MCF 10A (cell line): ENCODE measurements at regions not wholly inside any gene's neighbourhood (a gene's known extent, or its start where the extent isn't known, plus 50 kb on each side); places are given as distances from the start of the nearest gene placed in this dataset.
"Not testable (repeated sequence)": the region's sequence is repeated elsewhere in the genome, so short reads cannot be mapped to it uniquely, and the experiment has no call there.

Experiments
- BruUV-seq: library from RNA; stranded (reverse); fragments of 400-500 nt; replicated peaks from 2 replicates; lab custom pipeline; 2021; lab: Mats Ljungman, UMichigan
- CTCF ChIA-PET: fragments of 300-600 bp; sonication (Branson Sonifier 250); formaldehyde crosslinking; extraction: SDS; loops from one replicate; lab custom pipeline; 2021; ENCODE audit warnings: antibody characterized with exemption, inconsistent platforms; lab: Yijun Ruan, JAX
- POLR2A ChIA-PET: fragments of 300-600, 350-650 bp; sonication (Branson Sonifier 250); formaldehyde crosslinking; extraction: SDS; loops from one replicate; lab custom pipeline; 2020; ENCODE audit warnings: antibody characterized with exemption, inconsistent platforms; lab: Yijun Ruan, JAX
- DNase-seq: peaks from one replicate; pipeline ENCODE4 v3.0.0-alpha.2; 2018; ENCODE audit not compliant: unreplicated experiment
- H3K27ac Mint-ChIP-seq: one replicate; pipeline ENCODE4 v1.8.0; 2022; ENCODE audit warnings: mild to moderate bottlenecking, low read depth, mixed read lengths; ENCODE audit not compliant: unreplicated experiment
- H3K27me3 Mint-ChIP-seq: one replicate; pipeline ENCODE4 v1.8.0; 2022; ENCODE audit warnings: mixed read lengths; ENCODE audit not compliant: insufficient read depth, unreplicated experiment
- H3K36me3 Mint-ChIP-seq: one replicate; pipeline ENCODE4 v1.8.0; 2022; ENCODE audit warnings: mild to moderate bottlenecking, moderate library complexity, mixed read lengths; ENCODE audit not compliant: insufficient read depth, unreplicated experiment
- H3K4me1 Mint-ChIP-seq: one replicate; pipeline ENCODE4 v1.8.0; 2022; ENCODE audit warnings: mixed read lengths; ENCODE audit not compliant: insufficient read depth, unreplicated experiment
- H3K4me3 Mint-ChIP-seq: one replicate; pipeline ENCODE4 v1.8.0; 2022; ENCODE audit warnings: mild to moderate bottlenecking, moderate library complexity, mixed read lengths; ENCODE audit not compliant: unreplicated experiment
- H3K9me3 Mint-ChIP-seq: one replicate; pipeline ENCODE4 v1.8.0; 2022; ENCODE audit warnings: mixed read lengths; ENCODE audit not compliant: unreplicated experiment
- intact Hi-C: fragments of 100-400 bp; cut with micrococcal nuclease; formaldehyde crosslinking; loops from 2 replicates; pipeline ENCODE4 v1.14.1; 2022
- TF ChIP-seq, protein P1 (sequence below): fragments of 200-600 bp; IDR thresholded peaks from one replicate; pipeline ENCODE4 v1.8.0; 2022; ENCODE audit warnings: antibody characterized with exemption, mild to moderate bottlenecking; ENCODE audit not compliant: unreplicated experiment

DNA sequence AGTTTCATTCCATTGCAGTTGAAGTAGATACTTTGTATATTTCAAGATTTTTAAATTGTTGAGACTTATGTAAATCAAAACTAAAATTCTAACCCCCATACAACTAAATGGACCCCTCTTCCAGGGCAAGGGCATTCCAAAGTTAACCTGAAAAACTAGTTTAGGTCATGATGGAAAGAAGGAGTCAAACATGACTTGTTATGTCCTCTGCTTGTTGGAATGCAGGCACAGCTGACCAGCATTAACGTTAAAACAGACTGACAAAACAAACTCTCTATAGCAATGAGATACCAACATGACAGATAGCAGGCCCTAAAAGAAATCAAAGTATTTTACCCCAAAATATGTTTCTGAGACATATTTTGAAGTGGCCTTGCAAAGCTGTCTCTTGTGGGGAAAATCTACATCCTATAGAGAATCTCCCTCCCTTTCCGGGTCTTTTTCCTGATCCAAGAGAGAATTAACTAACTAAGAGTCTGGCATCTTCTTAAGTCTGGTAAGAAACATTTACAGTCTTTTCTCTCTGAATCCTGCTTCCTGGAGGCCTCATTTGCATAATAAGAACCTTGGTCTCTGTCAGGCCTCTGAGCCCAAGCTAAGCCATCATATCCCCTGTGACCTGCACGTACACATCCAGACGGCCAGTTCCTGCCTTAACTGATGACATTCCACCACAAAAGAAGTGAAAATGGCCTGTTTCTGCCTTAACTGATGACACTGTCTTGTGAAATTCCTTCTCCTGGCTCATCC lies 124.3 kb upstream of the ATXN1 start:
- Mint-ChIP-seq H3K27ac (no peak overlapping the region), H3K4me1 (peaks cover 15% of the 10 kb centered on the region), H3K36me3 (no peaks in the 10 kb centered on the region), H3K9me3 (no peaks in the 10 kb centered on the region), H3K4me3 (no peak overlapping the region), H3K27me3 (peaks cover 16% of the 10 kb centered on the region)
- intact Hi-C loops = no loop called here
- CTCF ChIA-PET = no interaction called here
- DNase-seq = no peak
- POLR2A ChIA-PET = interaction anchor here (0.9 kb wide), 1 partner anchor 12 kb away, joined by 3 read pairs; no protein-coding TSS in a partner anchor
- no TSS peak for BruUV-seq
- TF ChIP-seq, protein P1, sequence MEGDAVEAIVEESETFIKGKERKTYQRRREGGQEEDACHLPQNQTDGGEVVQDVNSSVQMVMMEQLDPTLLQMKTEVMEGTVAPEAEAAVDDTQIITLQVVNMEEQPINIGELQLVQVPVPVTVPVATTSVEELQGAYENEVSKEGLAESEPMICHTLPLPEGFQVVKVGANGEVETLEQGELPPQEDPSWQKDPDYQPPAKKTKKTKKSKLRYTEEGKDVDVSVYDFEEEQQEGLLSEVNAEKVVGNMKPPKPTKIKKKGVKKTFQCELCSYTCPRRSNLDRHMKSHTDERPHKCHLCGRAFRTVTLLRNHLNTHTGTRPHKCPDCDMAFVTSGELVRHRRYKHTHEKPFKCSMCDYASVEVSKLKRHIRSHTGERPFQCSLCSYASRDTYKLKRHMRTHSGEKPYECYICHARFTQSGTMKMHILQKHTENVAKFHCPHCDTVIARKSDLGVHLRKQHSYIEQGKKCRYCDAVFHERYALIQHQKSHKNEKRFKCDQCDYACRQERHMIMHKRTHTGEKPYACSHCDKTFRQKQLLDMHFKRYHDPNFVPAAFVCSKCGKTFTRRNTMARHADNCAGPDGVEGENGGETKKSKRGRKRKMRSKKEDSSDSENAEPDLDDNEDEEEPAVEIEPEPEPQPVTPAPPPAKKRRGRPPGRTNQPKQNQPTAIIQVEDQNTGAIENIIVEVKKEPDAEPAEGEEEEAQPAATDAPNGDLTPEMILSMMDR = no peak

DNA sequence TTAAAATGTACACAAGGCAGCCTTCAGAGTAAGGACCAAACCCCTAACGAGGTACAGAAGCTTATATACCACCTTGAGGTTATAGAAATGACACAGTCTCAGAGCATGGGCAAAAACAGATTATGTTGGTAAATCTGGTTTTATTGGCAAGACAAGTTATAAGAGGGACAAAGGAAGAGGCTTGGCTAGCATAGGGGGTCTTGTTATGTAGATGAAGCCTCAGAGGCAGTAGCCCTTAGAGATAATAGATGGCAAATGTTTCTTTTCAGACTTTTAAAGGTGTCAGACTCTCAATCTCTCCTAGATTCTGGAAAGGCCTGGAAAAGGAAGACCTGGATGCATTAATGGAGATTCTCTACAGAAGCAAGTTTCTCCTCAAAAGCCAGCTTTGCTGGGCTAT lies 123.3 kb upstream of the ATXN1 start:
- no peak overlapping the region for H3K4me3 Mint-ChIP-seq
- ChIA-PET CTCF (no interaction called here), POLR2A (no interaction called here)
- H3K9me3 Mint-ChIP-seq = no peaks in the 10 kb centered on the region
- H3K36me3 Mint-ChIP-seq = no peaks in the 10 kb centered on the region
- TF ChIP-seq, protein P1 = no peak
- H3K4me1 Mint-ChIP-seq = peaks cover 11% of the 10 kb centered on the region
- no peak overlapping the region for H3K27ac Mint-ChIP-seq
- peaks cover 16% of the 10 kb centered on the region for H3K27me3 Mint-ChIP-seq
- BruUV-seq = no TSS peak
- no peak for DNase-seq
- intact Hi-C loops = no loop called here

- POLR2A ChIA-PET = no interaction called here
- Mint-ChIP-seq H3K27ac (no peak overlapping the region), H3K4me3 (no peak overlapping the region), H3K4me1 (no peaks in the 10 kb centered on the region), H3K27me3 (peaks cover 16% of the 10 kb centered on the region), H3K36me3 (no peaks in the 10 kb centered on the region), H3K9me3 (peaks cover 1% of the 10 kb centered on the region)
- TF ChIP-seq, protein P1 = no peak
- BruUV-seq = no TSS peak
- CTCF ChIA-PET = no interaction called here
- DNase-seq = no peak
- intact Hi-C loops = no loop called here
Observed at GRCh38 chr6:16883414-16883813, 122.2 kb upstream of the ATXN1 start.

- H3K9me3 Mint-ChIP-seq = peaks cover 6% of the 10 kb centered on the region
- CTCF ChIA-PET = interaction anchor here (0.6 kb wide), 1 partner anchor 695 kb away, joined by 3 read pairs; no protein-coding TSS in a partner anchor
- intact Hi-C loops = no loop called here
- no TSS peak for BruUV-seq
- DNase-seq = no peak
- peaks cover 16% of the 10 kb centered on the region for H3K27me3 Mint-ChIP-seq
- TF ChIP-seq, protein P1 = no peak
- POLR2A ChIA-PET = no interaction called here
- H3K27ac Mint-ChIP-seq = no peak overlapping the region
- no peak overlapping the region for H3K4me3 Mint-ChIP-seq
- H3K36me3 Mint-ChIP-seq = no peaks in the 10 kb centered on the region
- H3K4me1 Mint-ChIP-seq = no peaks in the 10 kb centered on the region
Observed at GRCh38 chr6:16882230-16882629, 121.0 kb upstream of the ATXN1 start.

DNA sequence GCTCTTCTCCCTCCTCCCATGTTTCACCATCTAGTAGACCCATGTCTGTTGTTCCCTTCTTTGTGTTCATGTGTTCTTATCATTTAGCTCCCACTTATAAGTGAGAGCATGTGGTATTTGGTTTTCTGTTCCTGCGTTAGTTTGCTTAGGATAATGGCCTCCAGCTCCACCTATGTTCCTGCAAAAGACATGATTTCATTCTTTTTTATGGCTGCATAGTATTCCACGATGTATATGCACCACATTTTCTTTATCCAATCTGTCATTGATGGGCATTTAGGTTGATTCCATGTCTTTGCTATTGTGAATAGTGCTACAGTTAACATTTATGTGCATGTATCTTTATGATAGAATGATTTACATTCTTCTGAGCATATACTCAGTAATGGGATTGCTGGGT lies 115.6 kb upstream of the ATXN1 start:
- POLR2A ChIA-PET = not testable (repeated sequence)

More for the DNA sequence above, 115.6 kb upstream of the ATXN1 start:
- intact Hi-C loops, H3K9me3 Mint-ChIP-seq, H3K27ac Mint-ChIP-seq, H3K36me3 Mint-ChIP-seq, H3K4me3 Mint-ChIP-seq, DNase-seq, H3K4me1 Mint-ChIP-seq, CTCF ChIA-PET, BruUV-seq: not testable (repeated sequence)
- peaks cover 13% of the 10 kb centered on the region for H3K27me3 Mint-ChIP-seq
